H9 (cell line): ENCODE measurements at regions not wholly inside any gene's neighbourhood (a gene's known extent, or its start where the extent isn't known, plus 50 kb on each side); places are given as distances from the start of the nearest gene placed in this dataset.

Experiments used
- DNase-seq: peaks from one replicate; pipeline ENCODE4 v3.0.0-alpha.2; 2017
- H2AFZ ChIP-seq: one replicate; pipeline ENCODE4 v1.6.1; 2013; ENCODE audit warnings: mild to moderate bottlenecking, low read length, control low read depth, moderate library complexity
- H2AK5ac ChIP-seq: 2 replicates; pipeline ENCODE4 v1.6.1; 2013; ENCODE audit warnings: low read length, control low read depth, mixed read lengths; ENCODE audit not compliant: insufficient read length
- H2BK120ac ChIP-seq: one replicate; pipeline ENCODE4 v1.6.1; 2013; ENCODE audit warnings: low read depth, mild to moderate bottlenecking, low read length, control low read depth, inconsistent platforms; ENCODE audit not compliant: poor library complexity, severe bottlenecking
- H2BK12ac ChIP-seq: 2 replicates; pipeline ENCODE4 v1.6.1; 2013; ENCODE audit warnings: low read length, control low read depth, mixed read lengths, low read depth; ENCODE audit not compliant: insufficient read length
- H2BK15ac ChIP-seq: 2 replicates; pipeline ENCODE4 v1.6.1; 2013; ENCODE audit warnings: low read depth, low read length, control low read depth
- H2BK20ac ChIP-seq: one replicate; pipeline ENCODE4 v1.6.1; 2013; ENCODE audit warnings: low read depth, mild to moderate bottlenecking, low read length, control low read depth, inconsistent platforms; ENCODE audit not compliant: poor library complexity, severe bottlenecking
- H2BK5ac ChIP-seq: 2 replicates; pipeline ENCODE4 v1.6.1; 2013; ENCODE audit warnings: low read length, control low read depth, mixed read lengths; ENCODE audit not compliant: insufficient read length
- H3K14ac ChIP-seq: 2 replicates; pipeline ENCODE4 v1.6.1; 2013; ENCODE audit warnings: low read length, control low read depth; ENCODE audit not compliant: insufficient read depth
- H3K18ac ChIP-seq: 2 replicates; pipeline ENCODE4 v1.6.1; 2013; ENCODE audit warnings: low read depth, mild to moderate bottlenecking, mixed read lengths, low read length, control low read depth; ENCODE audit not compliant: insufficient read length
- H3K23ac ChIP-seq: 2 replicates; pipeline ENCODE4 v1.6.1; 2013; ENCODE audit warnings: low read length, control low read depth, mixed read lengths, low read depth; ENCODE audit not compliant: insufficient read length
- H3K23me2 ChIP-seq: 2 replicates; pipeline ENCODE4 v1.6.1; 2013; ENCODE audit warnings: low read depth, mild to moderate bottlenecking, mixed read lengths, low read length, control low read depth; ENCODE audit not compliant: insufficient read length, poor library complexity, severe bottlenecking
- H3K27ac ChIP-seq: 2 replicates; pipeline ENCODE4 v1.5.1; 2013; ENCODE audit warnings: low read length, control low read depth, mixed read lengths, low read depth; ENCODE audit not compliant: insufficient read length
- H3K27me3 ChIP-seq: 2 replicates; pipeline ENCODE4 v1.6.1; 2013; ENCODE audit warnings: low read length, control low read depth, inconsistent platforms; ENCODE audit not compliant: insufficient read depth
- H3K4ac ChIP-seq: 2 replicates; pipeline ENCODE4 v1.6.1; 2013; ENCODE audit warnings: low read depth, mild to moderate bottlenecking, control low read depth, inconsistent platforms, low read length, moderate library complexity
- H3K4me1 ChIP-seq: 2 replicates; pipeline ENCODE4 v1.6.1; 2013; ENCODE audit warnings: low read length, control low read depth, inconsistent platforms; ENCODE audit not compliant: insufficient read depth
- H3K4me2 ChIP-seq: 2 replicates; pipeline ENCODE4 v1.6.1; 2013; ENCODE audit warnings: low read length, control low read depth, mixed read lengths; ENCODE audit not compliant: insufficient read length, insufficient read depth
- H3K56ac ChIP-seq: 2 replicates; pipeline ENCODE4 v1.6.1; 2013; ENCODE audit warnings: low read depth, mild to moderate bottlenecking, mixed read lengths, low read length, control low read depth; ENCODE audit not compliant: insufficient read length
- H3K79me1 ChIP-seq: 2 replicates; pipeline ENCODE4 v1.6.1; 2013; ENCODE audit warnings: low read depth, mild to moderate bottlenecking, moderate library complexity, low read length, control low read depth, inconsistent platforms; ENCODE audit not compliant: insufficient read depth, poor library complexity, severe bottlenecking
- H3K79me2 ChIP-seq: 2 replicates; pipeline ENCODE4 v1.6.1; 2013; ENCODE audit warnings: low read length, control low read depth, inconsistent platforms; ENCODE audit not compliant: insufficient read depth
- H3K9ac ChIP-seq: 2 replicates; pipeline ENCODE4 v1.6.1; 2013; ENCODE audit warnings: low read length, control low read depth, mixed read lengths; ENCODE audit not compliant: insufficient read length; ENCODE audit errors: extremely low read depth
- H3K9me3 ChIP-seq: one replicate; pipeline ENCODE4 v1.6.1; 2013; ENCODE audit warnings: low read depth, low read length, inconsistent platforms; ENCODE audit not compliant: control insufficient read depth
- H3T11ph ChIP-seq: one replicate; pipeline ENCODE4 v1.6.1; 2013; ENCODE audit warnings: mild to moderate bottlenecking, low read length, control low read depth, inconsistent platforms
- H4K20me1 ChIP-seq: one replicate; pipeline ENCODE4 v1.6.1; 2013; ENCODE audit not compliant: control insufficient read depth, insufficient read length, insufficient read depth
- H4K5ac ChIP-seq: 2 replicates; pipeline ENCODE4 v1.6.1; 2013; ENCODE audit warnings: low read depth, mild to moderate bottlenecking, mixed read lengths, low read length, control low read depth; ENCODE audit not compliant: insufficient read length
- H4K8ac ChIP-seq: replicated peaks from 2 replicates; pipeline ENCODE4 v1.6.1; 2013; ENCODE audit warnings: low read length, control low read depth, mixed read lengths, low read depth; ENCODE audit not compliant: insufficient read length
- H4K91ac ChIP-seq: 2 replicates; pipeline ENCODE4 v1.6.1; 2013; ENCODE audit warnings: low read depth, mild to moderate bottlenecking, moderate library complexity, mixed read lengths, low read length, control low read depth; ENCODE audit not compliant: insufficient read length
- H3K27ac Mint-ChIP-seq, 3 experiments: 2 replicates in 2 of 3; 3 replicates in 1 of 3; pipeline ENCODE4 v1.8.0; 2020 to 2021; ENCODE audit warnings: mixed read lengths in 3 of 3, mild to moderate bottlenecking in 1 of 3, moderate library complexity in 1 of 3
- H3K27me3 Mint-ChIP-seq: 2 replicates; pipeline ENCODE4 v1.8.0; 2021; ENCODE audit warnings: low read depth, mild to moderate bottlenecking, moderate library complexity, mixed read lengths
- H3K36me3 Mint-ChIP-seq, 3 experiments: 2 replicates in 2 of 3; 3 replicates in 1 of 3; pipeline ENCODE4 v1.8.0; 2020 to 2021; ENCODE audit warnings: low read depth in 3 of 3, mixed read lengths in 3 of 3; ENCODE audit not compliant: insufficient read depth in 1 of 3
- H3K4me1 Mint-ChIP-seq, 2 experiments: 2 replicates each; pipeline ENCODE4 v1.8.0; 2020; ENCODE audit warnings: mixed read lengths in 2 of 2
- H3K4me3 Mint-ChIP-seq, 2 experiments: 2 replicates in 1 of 2; 3 replicates in 1 of 2; pipeline ENCODE4 v1.8.0; 2020 to 2021; ENCODE audit warnings: mild to moderate bottlenecking in 2 of 2, mixed read lengths in 2 of 2, moderate library complexity in 1 of 2
- H3K9me3 Mint-ChIP-seq, 2 experiments: 2 replicates in 1 of 2; 3 replicates in 1 of 2; pipeline ENCODE4 v1.8.0; 2020; ENCODE audit warnings: mild to moderate bottlenecking in 2 of 2, mixed read lengths in 2 of 2, moderate library complexity in 1 of 2
- CTCF ChIP-seq: fragments of 200-600 bp; sonication (generic); conservative IDR thresholded peaks from 3 replicates; pipeline ENCODE4 v1.8.0; 2021; ENCODE audit warnings: antibody characterized with exemption, mild to moderate bottlenecking
- WGBS: extraction: QIAGEN DNeasy Blood & Tissue Kit; methylation state at CpG from one replicate; pipeline ENCODE4 v1.1.7; 2013; ENCODE audit warnings: missing lambda C conversion rate, low lambda C conversion rate, mixed read lengths; ENCODE audit not compliant: insufficient read length; ENCODE audit errors: extremely low coverage; 5-methylcytosine and 5-hydroxymethylcytosine counted together

DNA sequence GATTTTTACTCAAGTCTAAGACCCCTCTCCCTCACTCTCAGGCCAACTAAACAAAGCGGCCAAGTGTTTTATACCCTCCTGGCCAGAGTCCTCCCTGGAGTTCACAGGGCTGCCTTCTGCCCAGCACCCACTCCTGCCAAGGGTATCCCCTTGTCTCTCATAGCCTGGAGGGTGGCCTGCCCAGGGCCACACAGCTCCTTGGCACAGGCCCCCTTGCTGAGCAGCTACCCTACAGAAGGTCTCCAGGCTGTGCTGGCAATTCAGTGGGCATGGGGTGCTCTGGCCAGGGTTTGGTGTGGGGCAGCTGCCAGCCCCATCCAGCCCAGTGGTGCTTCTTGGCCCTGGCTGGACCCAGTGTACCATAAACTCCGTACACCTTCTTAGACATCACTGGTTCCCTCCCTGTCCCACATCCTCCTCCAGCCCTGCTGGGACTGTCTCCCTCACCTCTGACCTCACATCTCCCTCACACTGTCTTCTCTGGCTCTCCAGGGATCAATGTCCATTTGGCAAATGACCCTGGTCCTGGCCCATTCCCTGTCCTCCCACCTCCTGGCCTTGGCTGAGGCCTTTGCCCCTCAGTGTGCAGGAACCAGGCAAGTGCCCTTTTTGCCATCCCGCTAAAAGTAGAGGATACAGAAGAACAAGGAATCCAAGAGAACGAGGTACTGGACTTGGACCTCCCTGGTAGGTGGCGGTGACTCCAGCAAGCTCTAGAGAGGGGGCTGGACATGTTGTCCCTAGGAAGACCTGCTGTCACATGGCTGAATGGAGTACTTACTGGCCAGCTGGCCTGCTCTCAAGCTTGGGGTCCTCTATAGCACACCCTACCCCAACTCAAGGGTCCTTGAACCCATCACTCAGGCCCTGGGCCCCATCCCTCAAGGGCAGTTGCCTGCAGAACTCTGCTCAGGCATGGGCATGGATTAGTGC lies 50.0 kb upstream of the TRPM1 start:
- DNase-seq, result no peak
- no peaks in the 10 kb centered on the region for H3K9me3 ChIP-seq
- peak overlapping the region; percentile 82 to 98 (median 94); a peak in 6 of 7 replicates for H3K27ac Mint-ChIP-seq

More for the DNA sequence above, 50.0 kb upstream of the TRPM1 start:
- Histone ChIP-seq H2BK5ac (no peak overlapping the region), H3K14ac (0 out of 2 replicates have a peak overlapping the region, but pooled peaks have one; percentile 16), H3K79me1 (no peaks in the 10 kb centered on the region), H3K56ac (no peak overlapping the region), H2BK12ac (no peak overlapping the region), H2BK120ac (no peak overlapping the region), H4K91ac (peak overlapping the region; percentile 24), H2AFZ (no peak overlapping the region), H3K18ac (peak overlapping the region; percentile 5), H3K79me2 (no peaks in the 10 kb centered on the region), H3K4me2 (no peak overlapping the region), H4K20me1 (no peaks in the 10 kb centered on the region), H2BK15ac (no peak overlapping the region), H3K23me2 (no peaks in the 10 kb centered on the region), H3K27me3 (no peaks in the 10 kb centered on the region), H2BK20ac (no peak overlapping the region), H2AK5ac (no peak overlapping the region), H4K5ac (no peak overlapping the region), H3K4me1 (peaks cover 19% of the 10 kb centered on the region; the same call in 1 of the 2 replicates), H3K4ac (peak overlapping the region; percentile 33), H4K8ac (no peak overlapping the region), H3T11ph (no peak overlapping the region), H3K23ac (no peak overlapping the region), H3K9ac (no peak overlapping the region), H3K27ac (peak overlapping the region; percentile 10)
- Mint-ChIP-seq H3K9me3 (peaks cover 3 to 14% of the 10 kb centered on the region in 2 experiments; a peak in 4 of 5 replicates), H3K4me3 (peak overlapping the region in 1 of 2 experiments; percentile 53; a peak in 2 of 5 replicates), H3K4me1 (peaks cover 76 to 79% of the 10 kb centered on the region in 2 experiments), H3K36me3 (peaks cover 2 to 9% (median 3%) of the 10 kb centered on the region in 3 experiments; a peak in 4 of 7 replicates), H3K27me3 (no peaks in the 10 kb centered on the region)
- WGBS, result no CpG with 5 or more reads among the region's 5 CpGs
- TF ChIP-seq CTCF, result no peak
